ENCODE measurements at regions not wholly inside any gene's neighbourhood (a gene's known extent, or its start where the extent isn't known, plus 50 kb on each side); places are given as distances from the start of the nearest gene placed in this dataset.
"Not testable (repeated sequence)": the region's sequence is repeated elsewhere in the genome, so short reads cannot be mapped to it uniquely, and the experiment has no call there.

- DNase-seq (ENCODE audit: extremely low read depth, low read depth): no peak
Observed at GRCh38 chr15:35211240-35211902, 126.3 kb upstream of the NANOGP8 start.

DNA sequence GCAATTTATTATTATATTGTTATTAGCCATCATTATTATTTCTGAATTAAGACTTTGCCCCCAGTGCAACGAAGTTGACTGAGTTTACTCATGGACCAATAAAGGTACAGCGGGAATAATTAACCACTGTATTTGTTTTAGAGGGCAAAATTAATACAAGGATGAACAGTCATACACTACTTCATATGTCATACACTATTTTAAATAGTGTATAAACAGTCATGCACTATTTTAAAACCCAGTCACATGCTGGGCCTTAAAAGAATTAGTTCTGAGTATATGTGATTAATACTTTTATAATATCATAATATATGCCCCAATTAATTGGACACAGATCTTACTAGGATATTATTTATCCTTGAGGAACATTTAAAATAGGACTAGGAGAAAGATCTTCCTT, 125.3 kb upstream of the NANOGP8 start:
- DNase-seq (ENCODE audit: extremely low read depth, low read depth): no peak

- no peak for DNase-seq (ENCODE audit: extremely low read depth, low read depth)
Observed at GRCh38 chr15:35209838-35210237, 124.7 kb upstream of the NANOGP8 start.

DNA sequence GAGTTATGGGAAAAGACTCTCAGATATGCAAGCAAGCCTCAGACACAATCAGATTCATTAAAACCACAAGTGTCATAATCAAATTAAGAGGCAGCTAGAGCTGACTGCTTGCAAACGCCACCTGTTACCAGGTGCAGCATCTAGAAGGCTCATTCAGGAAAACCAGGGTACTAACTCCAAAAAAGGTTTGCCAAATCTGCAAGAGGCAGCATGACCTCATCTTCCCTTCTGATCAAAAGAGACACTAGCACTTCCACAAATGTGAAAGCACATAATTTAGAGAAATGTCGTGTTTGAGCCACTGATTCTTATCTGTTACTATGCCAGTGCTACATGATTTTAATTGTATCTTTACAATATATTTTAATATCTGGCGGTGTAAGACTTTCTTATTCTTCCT, 123.3 kb upstream of the NANOGP8 start:
- DNase-seq (ENCODE audit: extremely low read depth, low read depth): no peak

DNA sequence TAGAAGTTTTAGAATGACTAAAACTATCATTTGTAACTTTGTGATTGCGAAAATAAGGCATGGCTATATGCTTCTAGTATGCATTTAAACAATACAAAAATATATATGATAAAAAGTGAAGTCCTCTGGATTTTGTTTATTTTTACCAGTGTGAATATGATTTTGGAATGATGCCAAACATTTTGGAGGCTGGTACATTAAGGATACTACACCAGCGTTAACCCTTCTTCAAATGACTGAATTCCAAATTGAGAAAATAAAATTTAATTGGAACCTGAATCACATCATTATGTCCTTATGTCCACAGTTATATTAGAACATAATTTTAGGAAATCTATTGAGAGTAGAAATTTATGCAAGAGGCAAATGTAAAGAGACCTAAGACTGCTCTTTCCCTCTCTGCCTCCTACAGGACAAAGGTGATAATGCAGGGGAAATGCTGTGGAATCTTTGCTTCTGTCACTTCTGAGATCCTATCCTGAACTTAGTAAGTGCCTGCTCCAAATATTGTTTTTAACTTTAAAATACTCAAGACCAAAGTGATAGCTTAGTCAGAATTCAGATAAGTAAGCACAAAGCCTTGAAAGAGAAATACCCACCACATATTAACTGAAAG, 121.1 kb upstream of the NANOGP8 start:
- peak; percentile 21 for DNase-seq (ENCODE audit: extremely low read depth, low read depth)

DNA sequence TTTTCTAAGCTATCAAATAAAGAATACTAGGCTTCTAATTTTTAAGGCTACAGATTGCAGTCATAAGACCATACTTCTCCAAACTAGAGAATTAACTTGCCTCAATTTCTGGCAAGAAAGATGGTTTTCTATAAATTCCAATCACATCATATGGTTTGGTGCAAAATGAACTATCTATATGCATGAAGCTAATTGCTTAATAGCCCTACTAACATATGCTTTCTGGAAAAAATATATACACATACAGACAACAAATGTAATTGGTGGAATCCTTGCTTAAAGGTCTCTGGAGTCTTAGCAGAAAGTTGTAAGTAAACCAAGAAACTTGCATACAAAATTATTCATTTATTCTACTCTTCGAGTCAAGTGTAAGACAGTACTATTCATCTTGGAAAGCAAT, 113.1 kb upstream of the NANOGP8 start:
- DNase-seq (ENCODE audit: extremely low read depth, low read depth): no peak

- no peak for DNase-seq (ENCODE audit: extremely low read depth, low read depth)
Observed at GRCh38 chr15:35197754-35198153, 112.7 kb upstream of the NANOGP8 start.

DNA sequence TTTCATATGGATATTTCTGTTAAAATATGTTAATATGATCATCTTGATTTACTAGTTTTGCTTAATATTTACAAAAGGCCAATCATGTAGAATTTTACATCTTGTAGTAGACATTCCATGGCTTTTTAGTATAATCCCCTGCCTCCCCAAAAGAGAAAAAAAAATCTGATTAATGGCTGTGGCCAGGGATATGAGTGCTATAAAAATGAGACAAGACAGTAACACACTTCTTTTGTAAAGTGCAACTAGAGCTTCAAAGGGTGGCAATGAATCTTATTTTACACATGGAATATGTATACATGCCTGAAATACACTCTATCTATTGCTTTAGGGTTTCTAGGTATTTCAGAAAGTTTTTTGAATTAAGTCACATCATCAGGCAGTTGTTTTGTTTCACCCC, 112.2 kb upstream of the NANOGP8 start:
- DNase-seq (ENCODE audit: extremely low read depth, low read depth): no peak

DNA sequence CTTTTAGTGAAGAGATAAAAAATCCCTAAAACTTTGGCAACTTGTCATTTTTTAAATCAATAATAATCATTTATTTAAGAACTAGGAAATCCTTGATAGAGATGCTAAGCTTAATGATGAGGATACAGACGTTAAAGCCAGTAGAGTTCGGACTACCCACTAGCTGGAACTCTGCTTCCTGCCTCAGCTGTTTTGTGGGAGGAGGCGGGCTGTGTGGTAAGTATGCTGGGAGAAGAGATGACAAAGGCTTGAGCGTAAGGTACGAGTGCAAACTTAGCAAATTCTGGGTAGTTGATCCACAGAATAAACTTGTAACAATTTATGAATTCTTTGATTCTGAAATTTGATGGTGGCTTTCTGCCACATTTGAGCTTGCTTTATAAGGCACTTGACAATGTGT, 111.2 kb upstream of the NANOGP8 start:
- DNase-seq (ENCODE audit: extremely low read depth, low read depth): no peak

DNA sequence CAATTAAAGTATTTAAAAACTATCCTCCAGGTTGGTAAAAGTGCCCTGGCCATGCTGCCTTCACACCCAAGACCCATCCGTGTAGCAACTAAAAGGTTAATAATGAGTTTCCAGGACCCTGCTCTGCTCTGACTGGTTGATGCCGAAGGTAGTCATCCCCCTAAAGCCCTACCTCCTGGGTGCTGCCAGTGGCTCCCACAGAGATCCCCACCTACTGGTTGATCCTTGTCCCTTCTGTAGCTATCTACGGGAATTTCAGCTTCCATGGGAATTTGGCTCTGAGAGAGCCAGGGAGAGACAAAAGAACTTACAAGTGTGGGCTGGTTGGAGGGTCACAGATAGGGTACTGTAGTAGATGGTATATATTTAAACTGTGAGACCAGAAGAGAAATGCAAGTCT, 110.6 kb upstream of the NANOGP8 start:
- DNase-seq (ENCODE audit: extremely low read depth, low read depth): no peak

GRCh38 chr15:35195031-35195430, 109.9 kb upstream of the NANOGP8 start:
- no peak for DNase-seq (ENCODE audit: extremely low read depth, low read depth)

DNA sequence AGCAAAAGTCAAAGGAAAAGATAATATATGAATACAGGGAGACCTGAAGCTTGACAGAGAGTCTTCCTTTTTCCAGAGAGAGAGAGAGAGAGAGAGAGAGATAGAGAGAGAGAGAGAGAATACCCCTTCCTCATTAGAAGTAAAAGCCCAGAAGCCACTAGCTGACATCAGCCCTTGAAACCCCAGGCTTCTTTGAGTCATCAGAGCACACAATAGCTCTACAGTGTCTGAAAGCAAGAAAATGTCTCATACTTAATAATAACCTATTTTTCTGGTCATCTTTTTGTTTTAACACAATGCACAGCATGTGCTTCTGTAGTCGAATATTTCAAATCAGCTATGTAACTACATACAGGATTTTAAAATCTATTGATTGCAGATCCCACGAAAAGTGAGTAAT, 109.2 kb upstream of the NANOGP8 start:
- DNase-seq (ENCODE audit: extremely low read depth, low read depth): no peak

DNA sequence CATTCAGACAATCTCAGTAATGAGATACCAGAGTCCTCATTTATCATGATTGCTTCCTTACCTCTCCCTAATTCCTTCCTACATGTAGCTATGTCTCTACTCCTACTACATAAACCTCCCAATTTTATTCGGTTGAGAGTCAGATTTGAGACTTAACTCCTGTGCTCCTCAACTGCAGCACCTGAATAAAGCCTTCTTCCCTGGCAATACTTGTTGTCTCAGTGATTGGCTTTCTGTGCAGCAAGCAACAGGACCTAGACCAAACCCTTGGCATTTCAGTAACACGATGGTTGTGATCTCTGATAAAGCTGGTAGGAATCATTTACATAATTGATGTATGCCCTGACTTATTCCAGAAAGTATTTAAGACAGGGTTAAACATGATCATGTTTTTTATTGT, 106.7 kb upstream of the NANOGP8 start:
- no peak for DNase-seq (ENCODE audit: extremely low read depth, low read depth)

DNA sequence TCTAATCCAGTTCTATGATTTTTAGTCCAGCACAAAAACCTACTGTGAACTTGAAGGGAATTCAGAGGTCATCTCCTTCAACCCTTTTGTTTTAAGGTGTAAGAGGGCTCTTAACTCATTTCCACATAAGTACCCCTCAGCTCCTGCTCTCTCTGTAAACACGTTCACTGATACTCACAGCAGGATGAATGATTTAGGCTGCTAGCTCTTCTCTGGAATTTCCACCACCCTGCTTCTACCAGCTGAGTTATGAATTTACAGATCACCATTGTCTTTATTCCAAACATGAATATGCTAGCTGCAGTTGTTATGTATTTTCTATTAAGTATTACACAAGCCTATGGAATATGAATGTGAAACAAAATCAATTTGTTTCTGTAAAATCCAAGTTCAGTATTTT, 101.3 kb upstream of the NANOGP8 start:
- no peak for DNase-seq (ENCODE audit: extremely low read depth, low read depth)

GRCh38 chr15:35184646-35185045, 99.6 kb upstream of the NANOGP8 start:
- no peak for DNase-seq (ENCODE audit: extremely low read depth, low read depth)

DNA sequence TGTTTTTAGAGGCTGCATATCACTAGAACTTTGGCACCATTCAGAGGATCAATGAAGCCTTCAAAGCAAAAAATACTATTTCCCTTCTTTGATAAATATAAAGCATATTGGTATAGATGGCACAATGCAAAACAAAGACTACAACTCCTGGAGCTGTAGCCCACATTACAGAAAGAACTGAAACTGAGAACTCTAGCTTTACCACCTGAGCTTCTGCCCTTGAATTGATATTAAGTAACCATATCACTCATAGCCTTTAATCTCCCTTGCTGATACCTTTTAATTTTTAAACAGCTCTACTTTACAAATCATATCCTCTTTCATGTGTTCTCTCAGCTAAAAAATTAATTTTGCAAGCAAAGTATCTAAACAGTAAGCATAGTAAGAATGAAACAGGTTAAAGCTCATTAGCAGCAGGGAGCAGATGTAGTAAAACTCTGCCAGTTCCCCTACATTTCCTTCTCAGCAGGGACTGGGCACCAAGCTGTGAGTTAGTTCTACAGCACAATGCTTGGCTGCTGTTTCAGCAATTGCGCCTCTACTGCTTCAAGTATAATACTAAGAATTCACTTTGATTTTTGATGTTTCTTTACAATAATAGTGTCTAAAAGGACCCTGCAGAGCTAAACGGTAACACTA, 97.9 kb upstream of the NANOGP8 start:
- DNase-seq (ENCODE audit: extremely low read depth, low read depth): no peak

DNA sequence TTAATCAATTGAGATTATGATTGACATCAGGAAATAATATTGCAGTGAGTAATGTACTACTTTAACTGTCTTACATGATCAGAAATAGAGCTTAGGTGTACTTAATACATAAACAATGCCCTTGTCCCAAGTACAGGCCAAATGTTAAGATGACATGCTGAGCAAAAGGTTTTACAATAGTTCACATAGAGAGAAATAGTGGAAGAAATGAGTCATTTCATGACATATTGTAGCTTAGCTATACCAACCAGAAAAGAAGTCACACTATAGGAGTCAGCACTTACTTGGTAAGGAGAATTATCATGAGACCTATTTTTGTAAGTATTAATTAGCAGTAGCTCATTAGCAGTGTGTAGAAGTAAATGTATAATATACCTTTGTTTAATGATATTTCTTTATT, 96.4 kb upstream of the NANOGP8 start:
- DNase-seq (ENCODE audit: extremely low read depth, low read depth): no peak

GRCh38 chr15:35179739-35180138, 94.6 kb upstream of the NANOGP8 start:
- no peak for DNase-seq (ENCODE audit: extremely low read depth, low read depth)

GRCh38 chr15:35178186-35178585, 93.1 kb upstream of the NANOGP8 start:
- not testable (repeated sequence) for DNase-seq (ENCODE audit: extremely low read depth, low read depth)

- DNase-seq (ENCODE audit: extremely low read depth, low read depth): no peak
Observed at GRCh38 chr15:35174948-35175347, 89.9 kb upstream of the NANOGP8 start.

DNA sequence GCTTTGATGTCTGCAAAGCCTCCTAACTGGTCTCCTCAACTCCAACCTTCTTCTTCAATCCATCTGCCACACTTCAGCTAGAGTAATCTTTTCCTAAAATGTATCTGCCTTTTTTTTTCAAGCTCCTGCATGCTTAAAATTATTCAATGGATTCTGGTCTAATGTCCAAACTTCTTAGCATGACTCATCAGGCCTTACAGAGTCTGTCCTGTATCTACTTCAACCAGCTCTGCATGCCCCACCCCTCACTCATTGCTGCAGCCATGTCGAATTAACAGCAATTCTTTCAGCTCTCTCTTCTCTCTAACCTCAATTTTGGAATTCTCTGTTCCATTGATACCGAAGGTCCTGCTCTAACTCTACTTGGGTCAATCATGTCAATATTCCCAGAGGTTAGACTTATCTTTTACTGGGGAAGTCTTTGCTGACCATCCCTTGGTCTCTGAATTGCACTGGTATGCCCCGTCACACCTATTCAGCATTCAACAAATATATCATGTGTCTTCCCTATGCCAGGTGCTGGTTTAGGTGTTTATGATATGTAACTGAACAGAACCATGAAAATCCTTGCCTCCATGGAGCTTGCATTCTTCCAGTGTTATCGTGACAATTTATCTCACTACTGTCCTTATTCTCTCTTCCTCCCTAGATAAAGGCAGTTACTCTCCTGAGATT, 88.5 kb upstream of the NANOGP8 start:
- DNase-seq (ENCODE audit: extremely low read depth, low read depth): no peak

DNA sequence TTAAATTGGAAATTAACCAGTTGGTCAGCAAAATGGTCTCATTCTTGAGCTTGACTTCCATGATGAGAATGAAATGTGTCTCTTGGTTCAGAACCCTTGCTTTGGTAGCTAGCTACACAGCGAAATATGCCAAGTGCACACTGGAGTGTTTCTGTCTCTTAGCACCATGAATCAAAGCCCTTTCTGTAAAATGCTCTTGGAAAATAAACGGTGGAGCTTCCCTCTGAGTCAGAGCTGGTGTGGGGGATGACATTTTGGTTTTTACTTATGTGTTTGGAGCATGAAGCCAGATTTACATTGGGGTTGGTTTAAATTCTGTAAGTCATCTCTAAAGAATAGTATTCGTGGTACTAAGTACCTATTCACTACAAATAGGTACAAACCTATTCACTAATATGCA, 85.1 kb upstream of the NANOGP8 start:
- DNase-seq (ENCODE audit: extremely low read depth, low read depth): no peak
